ENCODE measurements at regions not wholly inside any gene's neighbourhood (a gene's known extent, or its start where the extent isn't known, plus 50 kb on each side); places are given as distances from the start of the nearest gene placed in this dataset.
"Not testable (repeated sequence)": the region's sequence is repeated elsewhere in the genome, so short reads cannot be mapped to it uniquely, and the experiment has no call there.

- TF ChIP-seq CTCF (IDR thresholded peaks at IDR 0.05) (no peak), POLR2A (IDR thresholded peaks at IDR 0.05) (no peak)
- Histone ChIP-seq H3K9me3 (no peaks in the 10 kb centered on the region), H3K27me3 (no peaks in the 10 kb centered on the region), H3K4me3 (no peak overlapping the region), H3K4me1 (no peaks in the 10 kb centered on the region), H3K36me3 (no peaks in the 10 kb centered on the region), H3K27ac (no peak overlapping the region)
- no peak for DNase-seq
- intact Hi-C loops (cut with DNase I; ENCODE audit: low total_unique reads): no loop called here
Measured at GRCh38 chr13:111437417-111437816, 117.0 kb downstream of the TEX29 start.

- H3K27me3 ChIP-seq: no peaks in the 10 kb centered on the region
- H3K9me3 ChIP-seq: no peaks in the 10 kb centered on the region
- H3K4me3 ChIP-seq: no peak overlapping the region
- no peak overlapping the region for H3K27ac ChIP-seq
- intact Hi-C loops (cut with DNase I; ENCODE audit: low total_unique reads): no loop called here
- TF ChIP-seq CTCF (IDR thresholded peaks at IDR 0.05): no peak
- TF ChIP-seq POLR2A (IDR thresholded peaks at IDR 0.05): no peak
- H3K4me1 ChIP-seq: no peaks in the 10 kb centered on the region
- no peaks in the 10 kb centered on the region for H3K36me3 ChIP-seq
- DNase-seq: no peak
Measured at GRCh38 chr13:111437856-111438547, 117.6 kb downstream of the TEX29 start.

GRCh38 chr13:111440492-111440891 is 120.0 kb downstream of the TEX29 start:
- DNase-seq; H3K9me3 ChIP-seq; H3K36me3 ChIP-seq; H3K4me3 ChIP-seq; H3K4me1 ChIP-seq; H3K27me3 ChIP-seq; H3K27ac ChIP-seq; intact Hi-C loops (cut with DNase I; ENCODE audit: low total_unique reads): not testable (repeated sequence)

- H3K4me1 ChIP-seq: no peaks in the 10 kb centered on the region
- no peak overlapping the region for H3K4me3 ChIP-seq
- H3K27ac ChIP-seq: no peak overlapping the region
- intact Hi-C loops (cut with DNase I; ENCODE audit: low total_unique reads): no loop called here
- DNase-seq: no peak
- no peaks in the 10 kb centered on the region for H3K27me3 ChIP-seq
- H3K9me3 ChIP-seq: no peaks in the 10 kb centered on the region
- no peaks in the 10 kb centered on the region for H3K36me3 ChIP-seq
- TF ChIP-seq POLR2A (IDR thresholded peaks at IDR 0.05) (no peak), CTCF (IDR thresholded peaks at IDR 0.05) (no peak)
Measured at GRCh38 chr13:111443981-111444380, 123.5 kb downstream of the TEX29 start.

DNA sequence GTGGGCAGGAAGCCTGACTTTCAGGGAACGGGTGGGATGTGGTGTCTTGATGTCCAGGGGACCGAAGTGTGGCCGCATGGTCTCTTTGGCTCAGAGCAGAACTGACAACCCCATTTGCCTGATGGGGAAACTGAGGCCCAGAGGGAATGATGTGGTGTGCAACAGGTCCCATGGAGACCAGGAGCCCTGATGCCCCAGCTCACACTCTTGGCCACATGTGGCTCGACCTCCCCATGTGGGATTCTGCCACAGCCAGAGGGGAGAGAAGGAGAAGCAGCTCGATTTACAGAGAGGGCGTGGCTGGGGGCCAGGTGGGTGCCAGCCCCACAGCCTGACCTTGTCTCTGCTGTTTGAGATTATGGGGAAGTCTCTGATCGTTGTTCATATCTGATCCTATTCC is 128.1 kb downstream of the TEX29 start:
- no peaks in the 10 kb centered on the region for H3K9me3 ChIP-seq
- H3K27me3 ChIP-seq: no peaks in the 10 kb centered on the region
- no peak overlapping the region for H3K27ac ChIP-seq
- H3K4me3 ChIP-seq: no peak overlapping the region
- no peaks in the 10 kb centered on the region for H3K36me3 ChIP-seq
- no peak for DNase-seq
- intact Hi-C loops (cut with DNase I; ENCODE audit: low total_unique reads): no loop called here
- no peaks in the 10 kb centered on the region for H3K4me1 ChIP-seq
- TF ChIP-seq CTCF (IDR thresholded peaks at IDR 0.05): no peak
- no peak for TF ChIP-seq POLR2A (IDR thresholded peaks at IDR 0.05)

DNA sequence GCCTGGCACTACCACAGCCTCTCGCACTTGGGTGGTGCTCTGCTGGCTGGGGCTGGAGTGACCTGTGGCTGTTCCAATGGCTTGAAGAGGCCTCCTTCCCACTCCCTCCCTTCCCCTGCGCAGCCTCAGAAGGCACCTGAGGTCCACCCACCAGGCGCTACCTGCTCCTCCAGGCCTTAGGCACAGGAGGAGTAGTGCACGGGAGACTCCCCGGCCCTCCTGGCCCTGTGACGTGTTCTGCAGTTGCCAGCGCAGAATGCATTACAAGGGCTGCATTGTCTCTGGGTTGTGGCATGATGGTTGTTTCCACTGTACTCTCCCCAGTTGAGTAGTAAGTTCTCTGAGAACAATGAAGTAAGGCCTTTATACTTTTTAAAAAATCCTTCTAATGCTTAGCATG is 128.6 kb downstream of the TEX29 start:
- no peaks in the 10 kb centered on the region for H3K4me1 ChIP-seq
- TF ChIP-seq POLR2A (IDR thresholded peaks at IDR 0.05) (no peak), CTCF (IDR thresholded peaks at IDR 0.05) (no peak)
- DNase-seq: no peak
- H3K27ac ChIP-seq: no peak overlapping the region
- no peak overlapping the region for H3K4me3 ChIP-seq
- intact Hi-C loops (cut with DNase I; ENCODE audit: low total_unique reads): no loop called here
- H3K27me3 ChIP-seq: no peaks in the 10 kb centered on the region
- no peaks in the 10 kb centered on the region for H3K36me3 ChIP-seq
- no peaks in the 10 kb centered on the region for H3K9me3 ChIP-seq

Measured in uterus (tissue), 3 donors.